SU-DHL-6 (cell line): ENCODE measurements at regions not wholly inside any gene's neighbourhood (a gene's known extent, or its start where the extent isn't known, plus 50 kb on each side); places are given as distances from the start of the nearest gene placed in this dataset.

Source experiments
- EZH2phosphoT487 ChIP-seq: fragments of 200-600 bp; sonication (generic), shearing (Covaris generic); conservative IDR thresholded peaks from 2 replicates; pipeline ENCODE4 v1.6.1; 2018; ENCODE audit warnings: mild to moderate bottlenecking, antibody characterized with exemption, low read length, moderate library complexity, mixed read lengths
- TF ChIP-seq, protein P1 (sequence below): fragments of 200-600 bp; sonication (generic); IDR thresholded peaks from one replicate; pipeline ENCODE4 v1.5.1; 2017; ENCODE audit warnings: antibody characterized with exemption, mild to moderate bottlenecking, low read length, moderate library complexity; ENCODE audit not compliant: insufficient read depth, poor library complexity, severe bottlenecking

DNA sequence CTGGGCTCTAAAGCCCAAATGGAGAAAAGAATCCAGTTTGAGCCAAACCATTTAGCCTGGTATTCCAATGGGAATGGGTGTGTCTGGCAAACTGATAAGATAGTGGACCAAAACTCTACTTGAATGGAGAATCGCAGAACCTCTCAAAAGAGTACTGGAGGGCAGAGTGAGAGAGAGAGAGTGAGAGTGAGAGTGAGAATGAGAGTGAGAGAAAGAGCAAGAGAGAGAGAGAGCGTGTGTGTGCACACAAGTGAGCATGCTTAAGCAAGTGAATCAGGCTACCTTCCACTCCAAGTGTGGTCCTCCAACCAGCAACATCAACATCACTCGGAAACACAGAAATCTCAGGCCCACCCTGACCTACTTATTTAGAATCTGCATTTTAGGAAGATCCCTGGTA is 58.8 kb downstream of the UQCRFS1 start:
- TF ChIP-seq, protein P1, sequence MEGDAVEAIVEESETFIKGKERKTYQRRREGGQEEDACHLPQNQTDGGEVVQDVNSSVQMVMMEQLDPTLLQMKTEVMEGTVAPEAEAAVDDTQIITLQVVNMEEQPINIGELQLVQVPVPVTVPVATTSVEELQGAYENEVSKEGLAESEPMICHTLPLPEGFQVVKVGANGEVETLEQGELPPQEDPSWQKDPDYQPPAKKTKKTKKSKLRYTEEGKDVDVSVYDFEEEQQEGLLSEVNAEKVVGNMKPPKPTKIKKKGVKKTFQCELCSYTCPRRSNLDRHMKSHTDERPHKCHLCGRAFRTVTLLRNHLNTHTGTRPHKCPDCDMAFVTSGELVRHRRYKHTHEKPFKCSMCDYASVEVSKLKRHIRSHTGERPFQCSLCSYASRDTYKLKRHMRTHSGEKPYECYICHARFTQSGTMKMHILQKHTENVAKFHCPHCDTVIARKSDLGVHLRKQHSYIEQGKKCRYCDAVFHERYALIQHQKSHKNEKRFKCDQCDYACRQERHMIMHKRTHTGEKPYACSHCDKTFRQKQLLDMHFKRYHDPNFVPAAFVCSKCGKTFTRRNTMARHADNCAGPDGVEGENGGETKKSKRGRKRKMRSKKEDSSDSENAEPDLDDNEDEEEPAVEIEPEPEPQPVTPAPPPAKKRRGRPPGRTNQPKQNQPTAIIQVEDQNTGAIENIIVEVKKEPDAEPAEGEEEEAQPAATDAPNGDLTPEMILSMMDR, result no peak
- TF ChIP-seq EZH2phosphoT487, result no peak
